ENCODE measurements at regions not wholly inside any gene's neighbourhood (a gene's known extent, or its start where the extent isn't known, plus 50 kb on each side); places are given as distances from the start of the nearest gene placed in this dataset.

DNA sequence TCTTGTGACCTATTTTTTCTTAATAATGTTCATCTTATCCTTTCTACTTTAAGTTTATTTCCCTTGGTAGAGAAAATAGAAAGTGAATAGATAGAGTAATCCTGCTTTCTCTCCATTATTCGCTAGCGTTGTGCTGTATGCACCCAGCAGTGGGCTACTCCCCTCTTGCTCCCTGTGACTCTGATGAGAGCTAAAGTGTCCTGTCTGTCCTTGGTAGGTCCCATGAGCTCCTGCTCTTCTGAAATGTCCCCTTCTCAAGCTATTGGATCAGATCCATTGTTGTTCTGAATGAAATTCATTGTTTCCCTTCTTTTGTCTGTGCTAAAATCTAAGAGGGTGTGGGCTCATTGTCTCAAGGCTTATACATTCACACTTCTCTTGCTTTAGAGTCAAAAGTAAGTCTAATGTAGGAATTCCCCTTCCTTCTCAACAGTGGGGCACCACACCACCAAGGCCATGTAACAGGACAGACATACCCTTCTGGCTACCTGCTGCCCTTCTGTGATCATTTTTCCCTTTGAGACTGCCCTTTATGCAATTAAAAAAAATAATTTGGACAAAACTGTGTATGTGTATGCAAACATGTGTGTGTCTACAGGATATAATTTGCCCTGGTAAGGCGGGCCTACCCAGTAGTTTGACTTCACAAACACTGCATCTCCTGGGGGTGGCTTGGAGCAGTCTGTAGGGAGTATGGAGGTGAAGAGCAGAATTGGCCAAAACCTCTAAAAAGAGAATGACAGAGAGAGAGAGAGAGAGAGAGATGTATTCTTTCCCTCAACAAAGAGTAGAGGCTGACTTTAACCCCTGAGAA lies 167.0 kb upstream of the MYLIP start:
- Histone ChIP-seq H3K4me1 (ENCODE audit: control insufficient read depth, insufficient read depth, low read length) (no peaks in the 10 kb centered on the region), H3K9me3 (ENCODE audit: control insufficient read depth, insufficient read depth, low read depth, low read length) (no peaks in the 10 kb centered on the region), H3K4me3 (ENCODE audit: low read depth in 2 of 2, low read length in 2 of 2) (no peak overlapping the region), H3K27ac (ENCODE audit: low read length) (no peak overlapping the region), H3K27me3 (ENCODE audit: control insufficient read depth, insufficient read depth, low read length) (no peaks in the 10 kb centered on the region; the same call in 1 of the 2 replicates), H3K36me3 (ENCODE audit: control insufficient read depth, insufficient read depth, low read length) (no peaks in the 10 kb centered on the region)
- BruUV-seq (replicated peaks) = no TSS peak
- intact Hi-C loops (cut with micrococcal nuclease; ENCODE audit: unreplicated experiment) (no loop called here), in situ Hi-C loops (cut with HindIII; ENCODE audit: low pct_unique_long_range_greater_than_20kb, low sequenced_read_pairs) (no loop called here)
- no peak for ATAC-seq
- TF ChIP-seq TCF7L2 (IDR thresholded peaks at IDR 0.05; ENCODE audit: low read depth, low read length) (no peak), POLR2AphosphoS5 (IDR thresholded peaks at IDR 0.05; ENCODE audit: low read depth, low read length) (no peak), SIN3A (IDR thresholded peaks at IDR 0.05; ENCODE audit: borderline replicate concordance, insufficient read depth, low read depth, low read length) (no peak)
- TF ChIP-seq, protein P1, sequence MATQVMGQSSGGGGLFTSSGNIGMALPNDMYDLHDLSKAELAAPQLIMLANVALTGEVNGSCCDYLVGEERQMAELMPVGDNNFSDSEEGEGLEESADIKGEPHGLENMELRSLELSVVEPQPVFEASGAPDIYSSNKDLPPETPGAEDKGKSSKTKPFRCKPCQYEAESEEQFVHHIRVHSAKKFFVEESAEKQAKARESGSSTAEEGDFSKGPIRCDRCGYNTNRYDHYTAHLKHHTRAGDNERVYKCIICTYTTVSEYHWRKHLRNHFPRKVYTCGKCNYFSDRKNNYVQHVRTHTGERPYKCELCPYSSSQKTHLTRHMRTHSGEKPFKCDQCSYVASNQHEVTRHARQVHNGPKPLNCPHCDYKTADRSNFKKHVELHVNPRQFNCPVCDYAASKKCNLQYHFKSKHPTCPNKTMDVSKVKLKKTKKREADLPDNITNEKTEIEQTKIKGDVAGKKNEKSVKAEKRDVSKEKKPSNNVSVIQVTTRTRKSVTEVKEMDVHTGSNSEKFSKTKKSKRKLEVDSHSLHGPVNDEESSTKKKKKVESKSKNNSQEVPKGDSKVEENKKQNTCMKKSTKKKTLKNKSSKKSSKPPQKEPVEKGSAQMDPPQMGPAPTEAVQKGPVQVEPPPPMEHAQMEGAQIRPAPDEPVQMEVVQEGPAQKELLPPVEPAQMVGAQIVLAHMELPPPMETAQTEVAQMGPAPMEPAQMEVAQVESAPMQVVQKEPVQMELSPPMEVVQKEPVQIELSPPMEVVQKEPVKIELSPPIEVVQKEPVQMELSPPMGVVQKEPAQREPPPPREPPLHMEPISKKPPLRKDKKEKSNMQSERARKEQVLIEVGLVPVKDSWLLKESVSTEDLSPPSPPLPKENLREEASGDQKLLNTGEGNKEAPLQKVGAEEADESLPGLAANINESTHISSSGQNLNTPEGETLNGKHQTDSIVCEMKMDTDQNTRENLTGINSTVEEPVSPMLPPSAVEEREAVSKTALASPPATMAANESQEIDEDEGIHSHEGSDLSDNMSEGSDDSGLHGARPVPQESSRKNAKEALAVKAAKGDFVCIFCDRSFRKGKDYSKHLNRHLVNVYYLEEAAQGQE (IDR thresholded peaks at IDR 0.05; ENCODE audit: insufficient read depth in 1 of 2, low read depth in 2 of 2, low read length in 1 of 2) = no peak
- TF ChIP-seq, protein P2, sequence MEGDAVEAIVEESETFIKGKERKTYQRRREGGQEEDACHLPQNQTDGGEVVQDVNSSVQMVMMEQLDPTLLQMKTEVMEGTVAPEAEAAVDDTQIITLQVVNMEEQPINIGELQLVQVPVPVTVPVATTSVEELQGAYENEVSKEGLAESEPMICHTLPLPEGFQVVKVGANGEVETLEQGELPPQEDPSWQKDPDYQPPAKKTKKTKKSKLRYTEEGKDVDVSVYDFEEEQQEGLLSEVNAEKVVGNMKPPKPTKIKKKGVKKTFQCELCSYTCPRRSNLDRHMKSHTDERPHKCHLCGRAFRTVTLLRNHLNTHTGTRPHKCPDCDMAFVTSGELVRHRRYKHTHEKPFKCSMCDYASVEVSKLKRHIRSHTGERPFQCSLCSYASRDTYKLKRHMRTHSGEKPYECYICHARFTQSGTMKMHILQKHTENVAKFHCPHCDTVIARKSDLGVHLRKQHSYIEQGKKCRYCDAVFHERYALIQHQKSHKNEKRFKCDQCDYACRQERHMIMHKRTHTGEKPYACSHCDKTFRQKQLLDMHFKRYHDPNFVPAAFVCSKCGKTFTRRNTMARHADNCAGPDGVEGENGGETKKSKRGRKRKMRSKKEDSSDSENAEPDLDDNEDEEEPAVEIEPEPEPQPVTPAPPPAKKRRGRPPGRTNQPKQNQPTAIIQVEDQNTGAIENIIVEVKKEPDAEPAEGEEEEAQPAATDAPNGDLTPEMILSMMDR (IDR thresholded peaks at IDR 0.05) = no peak
- ChIA-PET CTCF (no interaction called here), POLR2A (no interaction called here)
- DNase-seq (ENCODE audit: low read depth, low spot score) = no peak

DNA sequence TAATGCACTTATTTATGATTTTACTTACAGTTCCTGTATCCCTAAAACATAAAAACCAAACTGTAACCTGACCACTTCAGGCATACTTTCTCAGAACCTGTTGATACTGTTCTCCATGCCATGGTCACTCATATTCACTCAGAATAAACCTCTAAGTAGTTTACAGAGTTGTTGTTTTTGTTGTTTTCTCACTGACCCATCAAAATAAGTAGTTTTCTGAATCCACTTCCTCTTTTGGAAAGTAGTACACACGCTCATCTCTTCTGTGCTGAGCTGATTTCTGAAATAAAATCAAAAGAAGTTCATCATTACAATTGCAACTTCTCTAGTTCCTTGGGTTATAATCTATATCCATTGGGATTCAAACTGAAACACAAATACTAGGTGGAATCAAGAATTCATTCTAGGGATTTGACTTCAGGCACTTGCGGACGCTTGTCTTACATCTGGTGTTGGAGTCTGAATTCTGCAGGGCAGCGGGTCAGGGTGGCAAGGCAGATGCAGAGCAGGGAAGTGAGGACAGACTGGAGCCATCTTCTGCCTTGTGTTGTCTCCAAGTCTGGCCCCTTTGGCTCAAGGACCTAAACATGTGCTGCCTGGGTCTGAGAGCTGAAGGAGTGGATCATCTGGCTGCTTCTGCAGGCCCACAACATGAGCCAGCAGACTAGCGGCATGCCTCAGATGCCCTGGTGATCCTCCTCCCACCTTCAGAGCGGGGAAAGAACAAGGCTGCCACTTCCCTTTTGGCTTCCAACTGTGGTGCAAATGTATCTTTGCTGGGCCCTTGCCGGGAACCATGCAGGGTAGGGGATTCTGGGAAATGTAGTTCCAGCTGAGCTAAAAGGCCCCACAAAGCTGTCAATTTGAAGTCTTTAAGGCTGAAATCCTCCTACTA lies 167.9 kb upstream of the MYLIP start:
- no peaks in the 10 kb centered on the region; the same call in 1 of the 2 replicates for H3K27me3 ChIP-seq (ENCODE audit: control insufficient read depth, insufficient read depth, low read length)
- no peak for ATAC-seq
- no peaks in the 10 kb centered on the region for H3K9me3 ChIP-seq (ENCODE audit: control insufficient read depth, insufficient read depth, low read depth, low read length)
- CTCF ChIA-PET = no interaction called here
- intact Hi-C loops (cut with micrococcal nuclease; ENCODE audit: unreplicated experiment) (no loop called here), in situ Hi-C loops (cut with HindIII; ENCODE audit: low pct_unique_long_range_greater_than_20kb, low sequenced_read_pairs) (no loop called here)
- H3K27ac ChIP-seq (ENCODE audit: low read length) = no peak overlapping the region
- H3K4me1 ChIP-seq (ENCODE audit: control insufficient read depth, insufficient read depth, low read length) = no peaks in the 10 kb centered on the region
- TF ChIP-seq POLR2AphosphoS5 (IDR thresholded peaks at IDR 0.05; ENCODE audit: low read depth, low read length) = no peak
- no TSS peak for BruUV-seq (replicated peaks)
- POLR2A ChIA-PET = no interaction called here
- no peak overlapping the region for H3K4me3 ChIP-seq (ENCODE audit: low read depth in 2 of 2, low read length in 2 of 2)
- no peaks in the 10 kb centered on the region for H3K36me3 ChIP-seq (ENCODE audit: control insufficient read depth, insufficient read depth, low read length)
- no peak for DNase-seq (ENCODE audit: low read depth, low spot score)

Measured in Panc1 (cell line).